PC-3 (cell line): ENCODE measurements at regions not wholly inside any gene's neighbourhood (a gene's known extent, or its start where the extent isn't known, plus 50 kb on each side); places are given as distances from the start of the nearest gene placed in this dataset.

ENCODE experiments used
- ATAC-seq: fragments of 200-7000 bp; cut with Tn5 transposase; 2 replicates; pipeline ENCODE4 v1.9.1; 2020; ENCODE audit warnings: mild to moderate bottlenecking, moderate library complexity
- BruUV-seq: library from RNA; stranded (reverse); fragments of 400-500 nt; replicated peaks from 2 replicates; lab custom pipeline; 2021; lab: Mats Ljungman, UMichigan
- CTCF ChIA-PET: fragments of 300-600 bp; sonication (Branson Sonifier 250); formaldehyde crosslinking; loops from one replicate; lab custom pipeline; 2022; ENCODE audit warnings: antibody characterized with exemption; lab: Charles Lee
- POLR2A ChIA-PET: fragments of 300-600 bp; sonication (Branson Sonifier 250); formaldehyde crosslinking; loops from one replicate; lab custom pipeline; 2022; ENCODE audit warnings: antibody characterized with exemption; ENCODE audit not compliant: unreplicated experiment; lab: Charles Lee
- DNase-seq: peaks from one replicate; pipeline ENCODE4 v3.0.0-alpha.2; 2015
- H2AFZ ChIP-seq: fragments of 300-600 bp; sonication (generic); 2 replicates; pipeline ENCODE4 v1.6.0; 2016; ENCODE audit warnings: antibody characterized with exemption, low read length
- H3F3A ChIP-seq: fragments of 300-600 bp; sonication (generic); one replicate; pipeline ENCODE4 v1.6.0; 2017; ENCODE audit warnings: antibody characterized with exemption, low read length, control low read depth, mild to moderate bottlenecking; ENCODE audit not compliant: unreplicated experiment
- H3K27ac ChIP-seq: fragments of 300-600 bp; sonication (generic); 2 replicates; pipeline ENCODE4 v1.5.1; 2016; ENCODE audit warnings: mild to moderate bottlenecking, low read length
- H3K27me3 ChIP-seq: fragments of 300-600 bp; sonication (generic); 2 replicates; pipeline ENCODE4 v1.6.1; 2016; ENCODE audit warnings: low read length, mixed read lengths
- H3K36me3 ChIP-seq: fragments of 300-600 bp; sonication (generic); 2 replicates; pipeline ENCODE4 v1.6.1; 2016; ENCODE audit warnings: low read depth, mixed run types, low read length, mixed read lengths
- H3K4me1 ChIP-seq: fragments of 300-600 bp; sonication (generic); 2 replicates; pipeline ENCODE4 v1.5.1; 2016; ENCODE audit warnings: low read length; ENCODE audit not compliant: insufficient read depth
- H3K4me2 ChIP-seq: fragments of 300-600 bp; sonication (generic); 2 replicates; pipeline ENCODE4 v1.6.0; 2016; ENCODE audit warnings: low read length
- H3K4me3 ChIP-seq: fragments of 300-600 bp; sonication (generic); 2 replicates; pipeline ENCODE4 v1.5.1; 2016; ENCODE audit warnings: mild to moderate bottlenecking, low read length, mixed read lengths
- H3K79me2 ChIP-seq: fragments of 300-600 bp; sonication (generic); 2 replicates; pipeline ENCODE4 v1.6.1; 2017; ENCODE audit warnings: low read length, mixed read lengths
- H3K9ac ChIP-seq: fragments of 300-600 bp; sonication (generic); 2 replicates; pipeline ENCODE4 v1.6.0; 2016; ENCODE audit warnings: mild to moderate bottlenecking, low read length
- H3K9me2 ChIP-seq: fragments of 300-600 bp; sonication (generic); replicated peaks from 2 replicates; pipeline ENCODE4 v1.6.1; 2016; ENCODE audit warnings: mixed run types, low read length, mixed read lengths
- H3K9me3 ChIP-seq: fragments of 300-600 bp; sonication (generic); 2 replicates; pipeline ENCODE4 v1.6.1; 2016; ENCODE audit warnings: low read length, mixed read lengths
- H4K20me1 ChIP-seq: fragments of 300-600 bp; sonication (generic); 2 replicates; pipeline ENCODE4 v1.6.1; 2016; ENCODE audit warnings: low read length, mixed read lengths
- CTCF ChIP-seq: fragments of 300-600 bp; sonication (generic); conservative IDR thresholded peaks from 2 replicates; pipeline ENCODE4 v1.5.1; 2017; ENCODE audit warnings: antibody characterized with exemption, low read depth, mild to moderate bottlenecking, low read length
- EZH2 ChIP-seq: fragments of 300-600 bp; sonication (generic); IDR thresholded peaks from one replicate; pipeline ENCODE4 v1.6.1; 2017; ENCODE audit warnings: antibody characterized with exemption, mild to moderate bottlenecking, low read length; ENCODE audit not compliant: unreplicated experiment
- EZH2phosphoT487 ChIP-seq: fragments of 300-600 bp; sonication (generic); IDR thresholded peaks from 2 replicates; pipeline ENCODE4 v1.6.1; 2018; ENCODE audit warnings: mild to moderate bottlenecking, antibody characterized with exemption, low read length, borderline replicate concordance
- intact Hi-C: fragments of 100-400 bp; cut with micrococcal nuclease; formaldehyde crosslinking; loops from 2 replicates; pipeline ENCODE4 v1.9.0; 2023

- H3K4me2 ChIP-seq, result no peak overlapping the region
- no peaks in the 10 kb centered on the region for H3K9me2 ChIP-seq
- no peak overlapping the region for H3K27ac ChIP-seq
- ChIA-PET POLR2A (no interaction called here), CTCF (no interaction called here)
- no TSS peak for BruUV-seq
- ATAC-seq (no peak), DNase-seq (no peak)
- no peaks in the 10 kb centered on the region for H3K4me1 ChIP-seq
- H3K9me3 ChIP-seq, result 0 out of 2 replicates have a peak, but pooled peaks cover 3% of the 10 kb centered on the region
- H2AFZ ChIP-seq, result no peak overlapping the region
- no peaks in the 10 kb centered on the region for H3K36me3 ChIP-seq
- H3K4me3 ChIP-seq, result no peak overlapping the region
- TF ChIP-seq EZH2 (no peak), CTCF (no peak)
- H3K79me2 ChIP-seq, result no peaks in the 10 kb centered on the region
- intact Hi-C loops, result no loop called here
- no peak overlapping the region for H3K9ac ChIP-seq
- no peaks in the 10 kb centered on the region for H4K20me1 ChIP-seq
- no peaks in the 10 kb centered on the region for H3F3A ChIP-seq
- no peaks in the 10 kb centered on the region for H3K27me3 ChIP-seq
These were observed 710.4 kb upstream of the FLRT2 start for GRCh38 chr14:84819528-84819927.

- Histone ChIP-seq H3K36me3 (no peaks in the 10 kb centered on the region), H3K4me2 (peak overlapping the region; percentile 7), H2AFZ (no peak overlapping the region), H3K9me2 (no peaks in the 10 kb centered on the region), H3K9ac (no peak overlapping the region), H3K79me2 (no peaks in the 10 kb centered on the region), H4K20me1 (no peaks in the 10 kb centered on the region), H3K4me3 (no peak overlapping the region), H3K4me1 (peaks cover 8% of the 10 kb centered on the region), H3F3A (no peaks in the 10 kb centered on the region), H3K27me3 (no peaks in the 10 kb centered on the region), H3K27ac (peak overlapping the region; percentile 24), H3K9me3 (no peaks in the 10 kb centered on the region)
- DNase-seq (peak; percentile 69), ATAC-seq (no peak)
- ChIA-PET POLR2A (no interaction called here), CTCF (no interaction called here)
- intact Hi-C loops, result no loop called here
- BruUV-seq, result no TSS peak
- TF ChIP-seq EZH2phosphoT487 (no peak), CTCF (no peak), EZH2 (no peak)
These were observed 704.3 kb upstream of the FLRT2 start for GRCh38 chr14:84825481-84826251.

- Histone ChIP-seq H3K27ac (peak overlapping the region; percentile 24), H3K9ac (no peak overlapping the region), H2AFZ (no peak overlapping the region), H3K9me2 (no peaks in the 10 kb centered on the region), H3K4me1 (peaks cover 8% of the 10 kb centered on the region), H3K4me2 (no peak overlapping the region), H4K20me1 (no peaks in the 10 kb centered on the region), H3K79me2 (no peaks in the 10 kb centered on the region), H3K4me3 (no peak overlapping the region), H3K36me3 (no peaks in the 10 kb centered on the region), H3K9me3 (no peaks in the 10 kb centered on the region), H3K27me3 (no peaks in the 10 kb centered on the region), H3F3A (no peaks in the 10 kb centered on the region)
- TF ChIP-seq EZH2 (no peak), CTCF (no peak), EZH2phosphoT487 (no peak)
- no TSS peak for BruUV-seq
- POLR2A ChIA-PET, result no interaction called here
- ATAC-seq (no peak), DNase-seq (peak; percentile 50)
- intact Hi-C loops, result no loop called here
- CTCF ChIA-PET, result no interaction called here
These were observed 703.6 kb upstream of the FLRT2 start for GRCh38 chr14:84826294-84826693.
